NCI-H1930 (cell line): ENCODE measurements at regions not wholly inside any gene's neighbourhood (a gene's known extent, or its start where the extent isn't known, plus 50 kb on each side); places are given as distances from the start of the nearest gene placed in this dataset.
"Not testable (repeated sequence)": the region's sequence is repeated elsewhere in the genome, so short reads cannot be mapped to it uniquely, and the experiment has no call there.

Experiments used
- DNase-seq, 2 experiments: peaks; one replicate each; lab custom pipeline; 2025; lab: John Stamatoyannopoulos, UW

- DNase-seq, result no peak
Measured at GRCh38 chr3:159273070-159273469, 471.2 kb downstream of the MFSD1 start.

GRCh38 chr3:159273608-159274007 lies 471.8 kb downstream of the MFSD1 start:
- no peak for DNase-seq

- DNase-seq, result no peak
Measured at GRCh38 chr3:159275741-159276140, 473.9 kb downstream of the MFSD1 start.

GRCh38 chr3:159277814-159278213 lies 476.0 kb downstream of the MFSD1 start:
- no peak for DNase-seq

- DNase-seq, result no peak
Measured at GRCh38 chr3:159280386-159281191, 478.7 kb downstream of the MFSD1 start.

- no peak for DNase-seq
Measured at GRCh38 chr3:159293493-159293892, 491.6 kb downstream of the MFSD1 start.

- DNase-seq, result no peak
Measured at GRCh38 chr3:159301961-159302360, 500.1 kb downstream of the MFSD1 start.

- no peak for DNase-seq
Measured at GRCh38 chr3:159305017-159305416, 503.2 kb downstream of the MFSD1 start.

- DNase-seq, result not testable (repeated sequence)
Measured at GRCh38 chr3:159316706-159317105, 514.9 kb downstream of the MFSD1 start.

- no peak for DNase-seq
Measured at GRCh38 chr3:159319156-159319555, 517.3 kb downstream of the MFSD1 start.

- peak in 1 of 2 experiments; percentile 26 for DNase-seq
Measured at GRCh38 chr3:159322322-159322939, 520.6 kb downstream of the MFSD1 start.

GRCh38 chr3:159323848-159324247 lies 522.0 kb downstream of the MFSD1 start:
- DNase-seq, result no peak

- DNase-seq, result no peak
Measured at GRCh38 chr3:159326998-159327397, 525.1 kb downstream of the MFSD1 start.

GRCh38 chr3:159332535-159333099 lies 530.8 kb downstream of the MFSD1 start:
- DNase-seq, result no peak

- DNase-seq, result no peak
Measured at GRCh38 chr3:159339131-159339530, 537.3 kb downstream of the MFSD1 start.

- no peak for DNase-seq
Measured at GRCh38 chr3:159340877-159341500, 539.1 kb downstream of the MFSD1 start.

- no peak for DNase-seq
Measured at GRCh38 chr3:159346271-159346903, 544.5 kb downstream of the MFSD1 start.

GRCh38 chr3:159348431-159348830 lies 546.6 kb downstream of the MFSD1 start:
- no peak for DNase-seq

GRCh38 chr3:159356606-159357005 lies 554.8 kb downstream of the MFSD1 start:
- no peak for DNase-seq

GRCh38 chr3:159364511-159364910 lies 562.7 kb downstream of the MFSD1 start:
- no peak for DNase-seq

GRCh38 chr3:159366476-159366875 lies 564.6 kb downstream of the MFSD1 start:
- DNase-seq, result no peak

GRCh38 chr3:159371961-159372360 lies 570.1 kb downstream of the MFSD1 start:
- DNase-seq, result no peak
